HFF-Myc (cell line): ENCODE measurements at regions not wholly inside any gene's neighbourhood (a gene's known extent, or its start where the extent isn't known, plus 50 kb on each side); places are given as distances from the start of the nearest gene placed in this dataset.

Experiments
- DNase-seq: peaks from one replicate; pipeline ENCODE4 v3.0.0-alpha.2; 2011; ENCODE audit warnings: low read depth; ENCODE audit errors: extremely low read depth
- H3K4me3 ChIP-seq: replicated peaks from 2 replicates; pipeline ENCODE4 v1.5.1; 2011; ENCODE audit warnings: low read depth, mild to moderate bottlenecking, control low read depth, low read length
- CTCF ChIP-seq: IDR thresholded peaks from 2 replicates; pipeline ENCODE4 v1.5.1; 2012; ENCODE audit warnings: mild to moderate bottlenecking, low read depth, low read length, control low read depth; ENCODE audit errors: missing control alignments

- DNase-seq = no peak
- H3K4me3 ChIP-seq = no peak overlapping the region
- TF ChIP-seq CTCF = no peak
Observed at GRCh38 chr2:20521682-20522189, 74.9 kb downstream of the RHOB start.

GRCh38 chr2:20523073-20523798 lies 76.4 kb downstream of the RHOB start:
- H3K4me3 ChIP-seq = no peak overlapping the region
- no peak for DNase-seq
- no peak for TF ChIP-seq CTCF

- TF ChIP-seq CTCF = no peak
- no peak for DNase-seq
- H3K4me3 ChIP-seq = no peak overlapping the region
Observed at GRCh38 chr2:20523799-20524187, 76.9 kb downstream of the RHOB start.

GRCh38 chr2:20524412-20525040 lies 77.7 kb downstream of the RHOB start:
- TF ChIP-seq CTCF = no peak
- no peak overlapping the region for H3K4me3 ChIP-seq
- DNase-seq = no peak

- no peak for DNase-seq
- TF ChIP-seq CTCF = no peak
- H3K4me3 ChIP-seq = no peak overlapping the region
Observed at GRCh38 chr2:20525041-20526035, 78.5 kb downstream of the RHOB start.

- no peak overlapping the region for H3K4me3 ChIP-seq
- DNase-seq = no peak
- no peak for TF ChIP-seq CTCF
Observed at GRCh38 chr2:20526160-20526559, 79.3 kb downstream of the RHOB start.
